ENCODE measurements at regions not wholly inside any gene's neighbourhood (a gene's known extent, or its start where the extent isn't known, plus 50 kb on each side); places are given as distances from the start of the nearest gene placed in this dataset.

GRCh38 chr6:43913375-43914271 is 143.6 kb downstream of the VEGFA start:
- FAIRE-seq (no peak), DNase-seq (ENCODE audit: extremely low read depth in 1 of 4, low spot score in 3 of 4) (no peak), ATAC-seq (no peak)
- ChIA-PET CTCF (ENCODE audit: low intra/inter-chr PET ratio) (no interaction called here), POLR2A (interaction anchor here (0.5 to 7.6 kb wide), 20 partner anchors 8 to 1870 kb away, joined by 3 to 102 read pairs (median 3); partner anchors contain the start of gene VEGFA)
- Histone ChIP-seq H3K9ac (ENCODE audit: insufficient read depth in 1 of 2, low read depth in 2 of 2, low read length in 2 of 2) (peak overlapping the region; percentile 2 to 73; a peak in 2 of 4 replicates), H3K27me3 (ENCODE audit: control insufficient read depth in 2 of 2, insufficient read depth in 2 of 2, low read length in 2 of 2) (no peaks in the 10 kb centered on the region), H3K9me3 (replicated peaks; ENCODE audit: control insufficient read depth, insufficient read depth, low read depth, low read length) (no peaks in the 10 kb centered on the region), H3K4me1 (replicated peaks in 1 of 2; ENCODE audit: control insufficient read depth in 2 of 2, insufficient read depth in 2 of 2, low read length in 2 of 2) (peaks cover 36 to 88% of the 10 kb centered on the region in 2 experiments), H2AFZ (ENCODE audit: low read depth, low read length) (no peak overlapping the region), H3K4me2 (ENCODE audit: insufficient read depth, low read length) (no peak overlapping the region), H4K20me1 (replicated peaks; ENCODE audit: control insufficient read depth, insufficient read depth, low read length) (no peaks in the 10 kb centered on the region), H3K4me3 (no peak overlapping the region), H3K79me2 (ENCODE audit: control insufficient read depth, insufficient read depth, low read length) (no peaks in the 10 kb centered on the region), H3K27ac (ENCODE audit: extremely low read depth, low read depth, low read length) (no peak overlapping the region), H3K9me1 (ENCODE audit: control insufficient read depth, insufficient read depth, low read length) (no peaks in the 10 kb centered on the region), H3K36me3 (ENCODE audit: control insufficient read depth, insufficient read depth, low read length) (no peaks in the 10 kb centered on the region)
- WGBS (ENCODE audit: insufficient coverage, low coverage, missing lambda C conversion rate): 37% methylated on average over 4 of the region's 4 CpGs
- in situ Hi-C loops (cut with MboI): no loop called here
- BruUV-seq (replicated peaks): no TSS peak
- intact Hi-C loops (cut with micrococcal nuclease): no loop called here
- TF ChIP-seq CCNT2 (IDR thresholded peaks at IDR 0.05; ENCODE audit: borderline replicate concordance, extremely low read depth, insufficient read length, low read depth, low read length): no peak
- no peak for TF ChIP-seq GATA2 (CRISPR knock-in tag; IDR thresholded peaks at IDR 0.05)
- TF ChIP-seq BCLAF1 (IDR thresholded peaks at IDR 0.05; ENCODE audit: borderline replicate concordance in 1 of 2, control insufficient read depth in 1 of 2, low read depth in 2 of 2, low read length in 1 of 2): no peak
- no peak for TF ChIP-seq KLF13 (tag; IDR thresholded peaks at IDR 0.05; ENCODE audit: borderline replicate concordance, low read depth)
- no peak for TF ChIP-seq ZBTB34 (CRISPR knock-in tag; IDR thresholded peaks at IDR 0.05)
- no peak for TF ChIP-seq ATF2 (CRISPR knock-in tag; IDR thresholded peaks at IDR 0.05)
- TF ChIP-seq ZNF79 (CRISPR knock-in tag; IDR thresholded peaks at IDR 0.05; ENCODE audit: low read depth): 0 out of 2 replicates have a peak, but pooled peaks have one; percentile 17
- TF ChIP-seq MLLT1 (IDR thresholded peaks at IDR 0.05): no peak
- TF ChIP-seq ZNF584 (CRISPR knock-in tag; IDR thresholded peaks at IDR 0.05; ENCODE audit: low read depth): peak; percentile 62; the same call in 1 of the 2 replicates
- TF ChIP-seq NCOA2 (IDR thresholded peaks at IDR 0.05; ENCODE audit: partially characterized antibody in 2 of 2): no peak
- no peak for TF ChIP-seq HEY1 (CRISPR knock-in tag; IDR thresholded peaks at IDR 0.05; ENCODE audit: borderline replicate concordance)

Data from K562 (cell line).